ENCODE measurements at regions not wholly inside any gene's neighbourhood (a gene's known extent, or its start where the extent isn't known, plus 50 kb on each side); places are given as distances from the start of the nearest gene placed in this dataset.
A peak's percentile ranks its signal among the peaks of the same experiment; 100 is the strongest.

DNA sequence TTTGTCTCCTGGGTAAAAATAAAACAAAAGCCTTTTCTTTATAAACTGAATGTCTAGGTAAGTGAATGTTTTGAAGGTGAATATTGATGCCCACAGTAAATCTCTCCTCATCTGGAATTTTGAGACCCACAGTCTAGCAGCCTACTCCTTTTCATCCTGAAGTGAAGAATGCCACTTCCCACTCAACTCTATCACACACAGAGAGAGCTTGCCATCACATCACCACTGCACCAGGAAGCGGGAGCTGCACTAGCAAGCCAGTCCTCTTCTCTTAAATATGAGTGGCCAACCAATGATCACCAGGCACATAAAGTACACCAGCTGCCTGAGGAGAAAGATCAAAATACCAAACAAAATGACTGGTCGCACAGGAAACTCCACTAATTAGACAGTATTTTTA is 140.8 kb downstream of the MRPL39 start:
- no peak for TF ChIP-seq EZH2phosphoT487 (IDR thresholded peaks at IDR 0.05; ENCODE audit: low read depth)
- H4K20me1 ChIP-seq (ENCODE audit: insufficient read depth, low read length): no peaks in the 10 kb centered on the region
- H3K4me3 ChIP-seq (ENCODE audit: low read length): no peak overlapping the region
- H3K36me3 ChIP-seq (replicated peaks; ENCODE audit: low read depth, low read length): peaks cover 12% of the 10 kb centered on the region
- peaks cover 27% of the 10 kb centered on the region for H3K4me1 ChIP-seq (ENCODE audit: low read length)
- H2AFZ ChIP-seq (ENCODE audit: low read depth, low read length): no peak overlapping the region
- H3K79me2 ChIP-seq (ENCODE audit: low read length): no peaks in the 10 kb centered on the region
- H3K9ac ChIP-seq (ENCODE audit: low read length): no peak overlapping the region
- H3K27me3 ChIP-seq (ENCODE audit: low read depth, low read length): no peaks in the 10 kb centered on the region
- H3K4me2 ChIP-seq (ENCODE audit: low read length): no peak overlapping the region
- H3K9me3 ChIP-seq (ENCODE audit: insufficient read depth, low read length): no peaks in the 10 kb centered on the region
- H3K27ac ChIP-seq (ENCODE audit: low read length): no peak overlapping the region

GRCh38 chr21:25465263-25465662 is 142.0 kb downstream of the MRPL39 start:
- Histone ChIP-seq H2AFZ (ENCODE audit: low read depth, low read length) (no peak overlapping the region), H3K4me2 (ENCODE audit: low read length) (no peak overlapping the region), H3K27me3 (ENCODE audit: low read depth, low read length) (no peaks in the 10 kb centered on the region), H4K20me1 (ENCODE audit: insufficient read depth, low read length) (no peaks in the 10 kb centered on the region), H3K9ac (ENCODE audit: low read length) (no peak overlapping the region), H3K9me3 (ENCODE audit: insufficient read depth, low read length) (no peaks in the 10 kb centered on the region), H3K4me3 (ENCODE audit: low read length) (no peak overlapping the region), H3K36me3 (replicated peaks; ENCODE audit: low read depth, low read length) (peaks cover 12% of the 10 kb centered on the region), H3K4me1 (ENCODE audit: low read length) (peaks cover 35% of the 10 kb centered on the region), H3K27ac (ENCODE audit: low read length) (no peak overlapping the region), H3K79me2 (ENCODE audit: low read length) (no peaks in the 10 kb centered on the region; the same call in 1 of the 2 replicates)
- TF ChIP-seq CTCF (IDR thresholded peaks at IDR 0.05; ENCODE audit: low read depth, low read length) (no peak), EZH2phosphoT487 (IDR thresholded peaks at IDR 0.05; ENCODE audit: low read depth) (no peak)

DNA sequence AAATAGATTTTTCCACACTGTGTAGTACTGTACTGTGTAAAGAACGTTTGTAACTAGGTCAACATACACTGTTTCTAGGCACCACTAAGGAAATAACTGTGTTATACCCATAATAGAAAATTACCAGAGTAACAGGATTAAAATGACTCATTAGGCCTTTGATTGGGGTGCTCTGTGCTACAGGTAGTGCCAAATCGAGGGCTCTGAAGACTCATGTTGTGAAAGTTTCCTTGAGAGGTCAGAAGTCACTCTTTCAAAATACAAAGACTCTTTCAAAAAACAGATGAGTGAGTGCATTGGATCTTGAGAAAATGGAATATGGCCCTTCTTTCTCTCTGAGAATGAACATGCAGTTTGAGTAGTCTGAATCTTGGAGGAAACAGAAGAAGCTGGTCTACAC is 143.0 kb downstream of the MRPL39 start:
- H4K20me1 ChIP-seq (ENCODE audit: insufficient read depth, low read length): no peaks in the 10 kb centered on the region
- no peak overlapping the region for H2AFZ ChIP-seq (ENCODE audit: low read depth, low read length)
- no peak overlapping the region for H3K27ac ChIP-seq (ENCODE audit: low read length)
- peaks cover 45% of the 10 kb centered on the region for H3K4me1 ChIP-seq (ENCODE audit: low read length)
- no peak overlapping the region for H3K4me3 ChIP-seq (ENCODE audit: low read length)
- H3K36me3 ChIP-seq (replicated peaks; ENCODE audit: low read depth, low read length): peaks cover 17% of the 10 kb centered on the region
- no peaks in the 10 kb centered on the region for H3K9me3 ChIP-seq (ENCODE audit: insufficient read depth, low read length)
- H3K9ac ChIP-seq (ENCODE audit: low read length): no peak overlapping the region
- TF ChIP-seq EZH2phosphoT487 (IDR thresholded peaks at IDR 0.05; ENCODE audit: low read depth) (no peak), CTCF (IDR thresholded peaks at IDR 0.05; ENCODE audit: low read depth, low read length) (no peak)
- peaks cover 4% of the 10 kb centered on the region for H3K79me2 ChIP-seq (ENCODE audit: low read length)
- no peaks in the 10 kb centered on the region for H3K27me3 ChIP-seq (ENCODE audit: low read depth, low read length)
- H3K4me2 ChIP-seq (ENCODE audit: low read length): no peak overlapping the region

- H3K9me3 ChIP-seq (ENCODE audit: insufficient read depth, low read length): no peaks in the 10 kb centered on the region
- H3K79me2 ChIP-seq (ENCODE audit: low read length): peaks cover 15% of the 10 kb centered on the region
- H3K4me1 ChIP-seq (ENCODE audit: low read length): peaks cover 63% of the 10 kb centered on the region
- H3K27me3 ChIP-seq (ENCODE audit: low read depth, low read length): no peaks in the 10 kb centered on the region
- H4K20me1 ChIP-seq (ENCODE audit: insufficient read depth, low read length): no peaks in the 10 kb centered on the region
- peak overlapping the region; percentile 12; the same call in 1 of the 2 replicates for H3K9ac ChIP-seq (ENCODE audit: low read length)
- H3K36me3 ChIP-seq (replicated peaks; ENCODE audit: low read depth, low read length): peaks cover 14% of the 10 kb centered on the region
- no peak for TF ChIP-seq CTCF (IDR thresholded peaks at IDR 0.05; ENCODE audit: low read depth, low read length)
- H2AFZ ChIP-seq (ENCODE audit: low read depth, low read length): no peak overlapping the region
- H3K4me2 ChIP-seq (ENCODE audit: low read length): 0 out of 2 replicates have a peak overlapping the region, but pooled peaks have one; percentile 10
- peak overlapping the region; percentile 46 for H3K27ac ChIP-seq (ENCODE audit: low read length)
- no peak overlapping the region for H3K4me3 ChIP-seq (ENCODE audit: low read length)
Measured at GRCh38 chr21:25462517-25462971, 144.7 kb downstream of the MRPL39 start.

Data from OCI-LY3 (cell line).